Activated naive CD8-positive, alpha-beta T cell treated with anti-CD3 and anti-CD28 coated beads, Interleukin-2, amount 50 U/mL, for 24 hours (primary cell): ENCODE measurements at regions not wholly inside any gene's neighbourhood (a gene's known extent, or its start where the extent isn't known, plus 50 kb on each side); places are given as distances from the start of the nearest gene placed in this dataset.
"Not testable (repeated sequence)": the region's sequence is repeated elsewhere in the genome, so short reads cannot be mapped to it uniquely, and the experiment has no call there.

Experiments used
- ATAC-seq: fragments of 150-1000 bp; cut with Tn5 transposase; one replicate; pipeline ENCODE4 v1.10.0; 2021
- DNase-seq: peaks from one replicate; pipeline ENCODE4 v3.0.0; 2021
- H3K27ac Mint-ChIP-seq: one replicate; pipeline ENCODE4 v1.8.0; 2021; ENCODE audit warnings: mild to moderate bottlenecking, mixed read lengths
- H3K27me3 Mint-ChIP-seq: one replicate; pipeline ENCODE4 v1.8.0; 2021; ENCODE audit warnings: mixed read lengths
- H3K36me3 Mint-ChIP-seq: one replicate; pipeline ENCODE4 v1.8.0; 2021; ENCODE audit warnings: low read depth, mixed read lengths
- H3K4me1 Mint-ChIP-seq: one replicate; pipeline ENCODE4 v1.8.0; 2021; ENCODE audit warnings: mixed read lengths
- H3K4me3 Mint-ChIP-seq: one replicate; pipeline ENCODE4 v1.8.0; 2021; ENCODE audit warnings: mild to moderate bottlenecking, moderate library complexity, mixed read lengths
- H3K9me3 Mint-ChIP-seq: one replicate; pipeline ENCODE4 v1.8.0; 2021; ENCODE audit warnings: mixed read lengths

DNA sequence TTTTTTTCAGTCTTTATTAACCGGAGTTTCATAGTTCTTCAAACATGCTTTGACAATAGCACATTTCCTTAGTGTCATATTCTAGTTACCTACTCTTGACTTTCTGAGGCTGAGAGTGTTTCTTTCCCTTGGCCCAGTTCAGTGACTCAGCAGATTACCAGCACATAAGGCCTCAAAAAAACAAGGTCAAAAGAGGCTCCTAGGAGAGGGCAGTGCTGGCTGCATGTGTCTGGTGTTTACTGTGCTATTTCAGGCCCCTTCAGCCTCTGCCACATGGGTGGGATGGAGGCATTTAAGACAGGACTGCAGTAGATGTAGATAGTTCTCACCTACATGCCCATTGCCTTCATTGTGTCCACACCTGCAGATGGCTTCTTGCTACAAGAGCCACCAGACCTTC is 198.2 kb upstream of the SSTR4 start:
- H3K36me3 Mint-ChIP-seq = no peaks in the 10 kb centered on the region
- no peak overlapping the region for H3K27ac Mint-ChIP-seq
- H3K9me3 Mint-ChIP-seq = no peaks in the 10 kb centered on the region
- DNase-seq = no peak
- no peak for ATAC-seq
- peaks cover 1% of the 10 kb centered on the region for H3K27me3 Mint-ChIP-seq
- no peak overlapping the region for H3K4me3 Mint-ChIP-seq
- H3K4me1 Mint-ChIP-seq = no peaks in the 10 kb centered on the region

DNA sequence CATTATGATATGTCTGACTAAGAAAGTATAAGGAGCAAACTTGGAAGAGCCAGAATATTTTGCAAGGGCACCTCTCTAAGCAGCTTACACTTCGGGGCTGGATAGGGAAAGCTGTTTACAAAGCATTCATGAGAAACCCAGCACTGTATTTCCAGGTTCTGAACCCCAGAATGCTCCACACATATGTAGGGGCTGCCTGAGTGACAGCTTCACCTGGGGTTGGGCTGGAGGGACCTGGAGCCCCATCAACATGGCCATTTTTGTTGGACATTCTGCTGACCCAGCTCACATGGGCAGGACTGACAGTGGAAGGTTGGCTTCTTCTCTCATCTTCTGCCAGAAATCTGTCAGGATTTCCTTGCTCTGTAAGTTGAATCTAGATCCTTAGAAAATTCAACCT is 197.1 kb upstream of the SSTR4 start:
- Mint-ChIP-seq H3K4me3 (no peak overlapping the region), H3K4me1 (no peaks in the 10 kb centered on the region), H3K27ac (no peak overlapping the region), H3K36me3 (no peaks in the 10 kb centered on the region), H3K27me3 (peaks cover 1% of the 10 kb centered on the region), H3K9me3 (no peaks in the 10 kb centered on the region)
- ATAC-seq (no peak), DNase-seq (no peak)

DNA sequence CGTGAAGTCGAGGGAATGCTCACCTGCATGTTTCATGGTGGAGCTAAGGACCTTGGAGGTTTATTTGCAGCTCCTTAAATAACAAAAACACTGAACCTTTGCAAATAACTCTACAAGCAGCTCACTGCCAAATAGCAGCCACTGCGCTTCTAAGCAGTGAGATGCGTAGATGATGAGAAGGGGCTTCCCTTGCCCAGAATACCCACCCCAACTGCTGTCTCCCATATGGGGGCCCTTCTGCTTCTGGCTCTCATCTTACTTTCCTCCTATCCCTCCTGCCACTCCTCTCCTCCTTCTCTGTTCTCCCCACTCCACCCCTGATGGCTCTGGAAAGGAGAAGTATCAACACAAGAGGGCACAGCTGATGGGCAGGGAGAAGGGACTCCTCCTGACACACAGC is 193.3 kb upstream of the SSTR4 start:
- no peaks in the 10 kb centered on the region for H3K36me3 Mint-ChIP-seq
- H3K27ac Mint-ChIP-seq = no peak overlapping the region
- H3K27me3 Mint-ChIP-seq = peaks cover 1% of the 10 kb centered on the region
- peaks cover 4% of the 10 kb centered on the region for H3K9me3 Mint-ChIP-seq
- ATAC-seq (no peak), DNase-seq (no peak)
- H3K4me1 Mint-ChIP-seq = no peaks in the 10 kb centered on the region
- no peak overlapping the region for H3K4me3 Mint-ChIP-seq

DNA sequence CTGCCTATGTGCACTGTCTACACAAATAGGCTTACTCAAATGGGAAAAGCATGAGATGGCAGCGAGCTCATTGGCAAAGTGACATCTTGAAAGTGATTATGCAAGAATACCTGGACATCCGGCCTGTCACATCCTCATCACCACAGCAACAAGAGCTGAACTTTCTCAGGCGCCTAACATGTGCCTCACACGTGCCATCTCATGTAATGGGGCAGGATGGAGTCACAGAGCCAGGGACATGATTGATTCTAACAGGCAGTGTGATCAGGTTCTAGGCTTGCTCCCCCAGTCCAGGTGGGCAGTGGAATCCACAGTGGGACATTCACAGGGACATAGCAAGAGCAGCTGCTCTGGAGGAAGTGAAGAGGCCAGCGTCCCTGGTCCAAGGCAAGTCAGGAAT is 192.3 kb upstream of the SSTR4 start:
- H3K9me3 Mint-ChIP-seq = peaks cover 9% of the 10 kb centered on the region
- H3K27ac Mint-ChIP-seq = no peak overlapping the region
- no peak overlapping the region for H3K4me3 Mint-ChIP-seq
- no peaks in the 10 kb centered on the region for H3K27me3 Mint-ChIP-seq
- no peak for ATAC-seq
- H3K4me1 Mint-ChIP-seq = no peaks in the 10 kb centered on the region
- no peak for DNase-seq
- peaks cover 1% of the 10 kb centered on the region for H3K36me3 Mint-ChIP-seq

DNA sequence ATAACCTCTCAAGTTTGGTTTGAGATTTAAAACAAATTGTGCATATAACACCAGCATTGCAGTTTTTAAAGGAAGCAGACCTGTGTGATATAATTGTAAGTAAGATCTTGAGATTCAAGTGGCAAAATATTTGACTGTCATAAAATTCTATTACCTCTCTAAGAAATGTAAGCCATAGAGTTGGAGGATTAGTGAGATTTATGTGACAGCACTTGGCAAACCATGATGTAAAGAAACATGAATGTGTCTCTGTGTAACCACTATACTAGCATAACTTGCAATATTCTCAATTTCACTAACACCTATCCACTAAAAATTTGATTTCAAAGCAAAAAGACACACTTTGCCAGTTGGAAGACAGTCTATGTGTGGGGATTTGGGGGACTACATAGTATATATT is 190.2 kb upstream of the SSTR4 start:
- ATAC-seq = no peak
- DNase-seq = no peak
- Mint-ChIP-seq H3K36me3 (peaks cover 1% of the 10 kb centered on the region), H3K27me3 (no peaks in the 10 kb centered on the region), H3K4me1 (no peaks in the 10 kb centered on the region), H3K4me3 (no peak overlapping the region), H3K9me3 (peaks cover 14% of the 10 kb centered on the region), H3K27ac (no peak overlapping the region)

DNA sequence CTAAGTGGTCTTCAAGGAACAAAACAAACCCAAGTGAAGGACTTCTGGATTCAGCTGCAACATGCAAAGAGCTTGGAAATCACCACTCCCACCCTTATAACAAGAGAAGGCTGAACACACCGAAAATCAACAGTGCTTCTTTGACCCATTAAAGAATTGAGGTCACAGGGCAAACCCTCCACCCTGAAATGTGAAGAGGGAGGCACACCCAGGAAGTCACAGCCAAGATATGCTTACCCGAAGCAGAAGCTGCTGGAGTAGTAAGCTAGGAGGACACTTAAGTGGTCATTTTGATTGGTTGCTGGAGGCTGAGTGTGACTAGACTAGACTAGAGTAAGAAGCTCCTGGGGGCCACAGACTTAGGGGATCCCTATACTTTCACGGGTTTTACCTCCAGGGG is 188.2 kb upstream of the SSTR4 start:
- H3K36me3 Mint-ChIP-seq = peaks cover 1% of the 10 kb centered on the region
- H3K4me3 Mint-ChIP-seq = no peak overlapping the region
- H3K4me1 Mint-ChIP-seq = no peaks in the 10 kb centered on the region
- H3K27ac Mint-ChIP-seq = no peak overlapping the region
- peaks cover 2% of the 10 kb centered on the region for H3K27me3 Mint-ChIP-seq
- no peak for DNase-seq
- no peak for ATAC-seq
- peaks cover 14% of the 10 kb centered on the region for H3K9me3 Mint-ChIP-seq

DNA sequence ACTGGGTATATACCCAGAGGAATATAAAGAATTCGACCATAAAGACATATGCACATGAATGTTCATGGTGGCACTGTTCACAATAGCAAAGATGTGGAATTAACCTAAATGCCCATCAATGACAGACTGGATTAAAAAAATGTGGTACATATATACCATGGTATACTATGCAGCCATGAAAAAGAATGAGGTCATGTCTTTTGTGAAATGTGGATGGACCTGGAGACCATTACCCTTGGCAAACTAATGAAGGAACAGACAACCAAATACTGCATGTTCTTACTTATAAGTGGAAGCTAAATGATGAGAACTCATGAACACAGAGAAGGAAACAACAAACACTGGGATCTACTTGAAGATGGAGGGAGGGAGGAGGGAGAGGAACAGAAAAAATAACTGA is 186.7 kb upstream of the SSTR4 start:
- ATAC-seq = no peak
- Mint-ChIP-seq H3K4me3 (no peak overlapping the region), H3K27me3 (peaks cover 2% of the 10 kb centered on the region), H3K9me3 (peaks cover 14% of the 10 kb centered on the region), H3K4me1 (no peaks in the 10 kb centered on the region), H3K36me3 (peaks cover 1% of the 10 kb centered on the region), H3K27ac (no peak overlapping the region)
- DNase-seq = no peak

DNA sequence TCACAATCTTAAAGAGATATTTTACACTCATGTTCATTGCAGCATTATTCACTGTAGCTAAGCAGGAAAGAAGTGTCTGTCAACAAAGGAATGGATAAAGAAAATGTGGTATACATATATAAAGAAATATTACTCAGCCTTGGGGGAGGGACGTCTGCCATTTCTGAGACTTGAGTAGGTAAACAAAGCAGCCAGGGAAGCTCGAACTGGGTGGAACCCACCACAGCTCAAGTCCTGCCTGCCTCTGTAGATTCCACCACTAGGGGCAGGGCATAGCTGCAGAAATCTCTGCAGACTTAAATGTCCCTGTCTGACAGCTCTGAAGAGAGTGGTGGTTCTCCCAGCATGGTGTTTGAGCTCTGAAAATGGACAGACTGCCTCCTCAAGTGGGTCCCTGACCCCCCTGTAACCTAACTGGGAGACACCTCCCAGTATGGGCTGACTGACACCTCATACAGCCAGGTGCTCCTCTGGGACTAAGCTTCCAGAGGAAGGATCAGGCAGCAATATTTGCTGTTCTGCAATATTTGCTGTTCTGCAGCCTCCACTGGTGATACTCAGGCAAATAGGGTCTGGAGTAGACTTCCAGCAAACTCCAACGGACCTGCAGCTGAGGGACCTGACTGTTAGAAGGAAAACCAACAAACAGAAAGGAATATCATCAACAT is 183.3 kb upstream of the SSTR4 start:
- H3K4me3 Mint-ChIP-seq, ATAC-seq, H3K9me3 Mint-ChIP-seq, H3K4me1 Mint-ChIP-seq, H3K27me3 Mint-ChIP-seq, H3K36me3 Mint-ChIP-seq, DNase-seq, H3K27ac Mint-ChIP-seq: not testable (repeated sequence)

DNA sequence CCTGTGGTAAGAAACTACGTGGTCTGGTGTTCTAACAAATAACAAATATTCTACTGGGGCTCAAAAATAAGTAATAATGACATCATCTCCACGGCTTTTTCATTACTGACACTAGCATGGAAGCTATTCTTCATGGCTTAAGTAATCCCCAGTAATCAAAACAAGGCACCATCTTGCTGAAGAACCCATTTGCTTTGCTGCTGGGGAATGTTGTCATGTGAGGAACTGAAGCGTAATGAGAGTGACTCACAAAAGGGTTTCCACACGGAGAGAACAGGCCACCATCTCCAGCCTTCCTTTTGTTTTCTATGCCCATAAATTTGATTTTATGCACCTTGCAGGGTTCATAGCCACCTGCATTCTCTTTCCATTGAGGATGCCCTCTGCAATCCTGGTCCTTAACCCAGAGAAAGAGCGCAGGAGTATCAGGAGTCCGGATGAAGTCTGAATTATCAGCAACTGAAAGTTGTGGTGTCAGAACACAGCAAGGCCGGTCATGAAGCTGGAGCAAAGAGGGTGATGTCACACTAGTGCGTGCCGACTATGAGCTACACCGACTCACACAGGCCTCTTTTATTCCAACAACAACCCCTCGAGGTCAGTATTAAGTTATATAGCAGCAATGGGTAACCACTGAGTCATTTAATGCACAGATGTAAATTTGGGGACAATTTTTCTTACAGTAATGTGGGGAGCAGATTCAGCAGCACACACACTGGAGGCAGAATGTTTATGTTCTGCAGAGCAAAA is 173.7 kb upstream of the SSTR4 start:
- Mint-ChIP-seq H3K4me3 (no peak overlapping the region), H3K27me3 (peaks cover 3% of the 10 kb centered on the region), H3K9me3 (no peaks in the 10 kb centered on the region), H3K36me3 (no peaks in the 10 kb centered on the region), H3K4me1 (no peaks in the 10 kb centered on the region), H3K27ac (no peak overlapping the region)
- ATAC-seq (no peak), DNase-seq (no peak)

DNA sequence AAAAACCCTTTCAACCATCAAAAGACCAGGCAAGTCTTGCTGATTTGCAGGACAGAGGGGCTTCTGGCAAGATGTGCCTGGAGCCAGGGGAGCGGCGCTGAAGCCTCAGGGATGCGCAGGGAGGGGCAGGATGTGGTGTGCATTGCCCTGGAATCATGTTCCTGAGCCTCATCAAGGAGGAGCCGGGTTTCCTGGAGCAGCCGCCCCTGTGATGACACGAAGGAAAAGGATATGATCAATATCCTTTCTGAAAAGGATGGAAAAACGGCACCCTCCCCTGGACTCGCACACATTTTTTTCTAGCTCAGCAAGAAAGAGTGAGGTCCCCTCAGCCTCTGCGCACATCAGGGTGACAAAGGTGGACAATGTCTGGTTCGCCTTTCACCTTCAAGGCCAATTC is 173.1 kb upstream of the SSTR4 start:
- Mint-ChIP-seq H3K27ac (no peak overlapping the region), H3K4me1 (no peaks in the 10 kb centered on the region), H3K27me3 (peaks cover 3% of the 10 kb centered on the region), H3K36me3 (no peaks in the 10 kb centered on the region), H3K4me3 (no peak overlapping the region), H3K9me3 (no peaks in the 10 kb centered on the region)
- ATAC-seq = no peak
- DNase-seq = no peak

DNA sequence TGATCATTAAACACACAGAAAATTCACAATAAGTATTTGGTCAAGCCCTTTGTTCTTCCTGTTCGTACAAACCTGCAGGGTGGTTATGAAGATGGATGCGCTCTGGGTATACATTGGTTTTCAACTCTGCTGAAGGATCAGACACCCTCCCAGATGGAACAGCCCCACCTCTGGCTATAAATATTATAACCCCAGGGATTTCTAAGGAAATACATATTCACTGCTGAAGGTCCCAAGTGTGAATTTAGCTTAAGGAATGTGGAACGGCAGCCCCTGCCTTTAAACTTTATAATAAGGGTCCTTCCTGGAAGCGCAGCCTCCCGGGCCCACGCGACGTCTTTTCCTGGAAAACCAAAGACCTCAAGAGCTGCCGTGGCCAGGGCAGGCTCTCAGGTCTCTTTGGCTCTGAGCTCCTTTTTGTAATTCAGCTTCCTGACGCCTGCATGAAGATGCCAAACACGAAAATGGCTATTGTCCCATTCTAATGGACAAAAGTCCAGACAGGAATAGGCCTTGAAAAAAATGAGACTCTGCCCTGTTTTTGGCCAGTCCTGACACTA is 172.4 kb upstream of the SSTR4 start:
- H3K9me3 Mint-ChIP-seq = peaks cover 4% of the 10 kb centered on the region
- H3K4me1 Mint-ChIP-seq = no peaks in the 10 kb centered on the region
- no peak overlapping the region for H3K27ac Mint-ChIP-seq
- no peak overlapping the region for H3K4me3 Mint-ChIP-seq
- no peak for ATAC-seq
- peaks cover 3% of the 10 kb centered on the region for H3K27me3 Mint-ChIP-seq
- DNase-seq = no peak
- H3K36me3 Mint-ChIP-seq = no peaks in the 10 kb centered on the region

DNA sequence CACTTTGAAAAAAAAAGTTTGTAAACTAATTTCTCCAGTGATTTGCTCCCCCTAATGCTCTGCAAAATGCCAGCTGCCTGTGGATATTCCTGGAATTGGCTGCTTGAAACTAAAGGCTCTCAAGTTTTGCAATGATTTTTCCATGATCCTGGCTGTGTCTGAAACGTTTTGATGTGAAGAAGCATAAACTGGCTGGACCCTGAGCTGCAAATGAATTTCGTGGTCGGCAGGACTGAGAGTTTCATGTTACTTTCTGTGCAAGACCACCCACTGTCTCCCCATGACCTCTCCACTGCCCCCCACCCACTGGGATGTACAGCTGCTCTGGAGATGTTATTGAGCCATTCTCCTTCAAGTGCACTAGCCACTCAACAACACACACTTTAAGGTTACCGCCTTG is 171.3 kb upstream of the SSTR4 start:
- DNase-seq (no peak), ATAC-seq (no peak)
- Mint-ChIP-seq H3K27me3 (peaks cover 3% of the 10 kb centered on the region), H3K36me3 (no peaks in the 10 kb centered on the region), H3K27ac (no peak overlapping the region), H3K9me3 (peaks cover 7% of the 10 kb centered on the region), H3K4me1 (no peaks in the 10 kb centered on the region), H3K4me3 (no peak overlapping the region)

DNA sequence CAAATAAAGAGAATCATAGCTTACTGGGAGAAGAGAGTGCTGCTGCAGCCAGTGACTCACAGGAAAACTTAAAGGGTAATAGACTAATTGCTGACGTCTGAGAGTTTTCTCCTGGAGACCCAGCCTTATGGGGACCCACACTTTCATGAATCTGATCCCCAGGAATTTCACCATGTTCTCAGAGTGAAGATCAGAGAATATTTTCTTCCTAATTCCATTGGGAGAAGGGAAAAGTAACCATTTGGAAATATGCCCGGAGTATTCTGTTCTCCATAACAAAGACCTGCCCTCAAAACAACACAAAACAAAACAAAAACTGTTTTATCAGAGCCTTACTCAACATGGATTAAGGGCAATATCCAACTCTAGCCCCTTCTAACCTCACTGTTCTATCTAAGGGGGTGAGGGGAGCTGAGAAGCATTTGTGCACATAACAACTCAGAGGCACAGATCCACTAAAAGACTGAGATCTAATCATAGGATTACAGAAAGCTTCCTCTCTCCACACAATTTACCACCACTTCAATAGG is 168.2 kb upstream of the SSTR4 start:
- Mint-ChIP-seq H3K4me1 (no peaks in the 10 kb centered on the region), H3K4me3 (no peak overlapping the region), H3K9me3 (peaks cover 7% of the 10 kb centered on the region), H3K36me3 (no peaks in the 10 kb centered on the region), H3K27ac (no peak overlapping the region), H3K27me3 (peaks cover 3% of the 10 kb centered on the region)
- DNase-seq = no peak
- no peak for ATAC-seq

DNA sequence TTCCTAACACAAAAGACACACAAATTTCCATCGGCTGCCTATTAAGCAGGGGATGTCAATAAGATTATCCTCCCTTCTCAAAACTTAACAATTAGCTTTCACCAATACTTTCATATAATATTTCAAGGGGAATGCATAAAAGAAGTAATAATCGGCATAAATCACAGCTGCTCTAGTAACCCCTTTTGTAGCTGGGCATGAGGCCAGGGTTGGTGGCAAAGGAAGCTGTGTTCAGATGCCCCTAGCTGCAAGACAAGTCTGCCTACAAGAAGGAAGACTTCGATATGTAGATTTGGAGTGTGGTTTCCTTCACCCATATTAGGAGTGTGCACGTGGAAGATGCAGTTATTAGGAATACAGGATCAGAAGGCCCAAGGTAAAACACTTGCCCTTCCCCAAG is 156.9 kb upstream of the SSTR4 start:
- no peaks in the 10 kb centered on the region for H3K27me3 Mint-ChIP-seq
- no peak overlapping the region for H3K27ac Mint-ChIP-seq
- no peaks in the 10 kb centered on the region for H3K9me3 Mint-ChIP-seq
- no peak for DNase-seq
- no peaks in the 10 kb centered on the region for H3K4me1 Mint-ChIP-seq
- no peak overlapping the region for H3K4me3 Mint-ChIP-seq
- no peaks in the 10 kb centered on the region for H3K36me3 Mint-ChIP-seq
- ATAC-seq = no peak

DNA sequence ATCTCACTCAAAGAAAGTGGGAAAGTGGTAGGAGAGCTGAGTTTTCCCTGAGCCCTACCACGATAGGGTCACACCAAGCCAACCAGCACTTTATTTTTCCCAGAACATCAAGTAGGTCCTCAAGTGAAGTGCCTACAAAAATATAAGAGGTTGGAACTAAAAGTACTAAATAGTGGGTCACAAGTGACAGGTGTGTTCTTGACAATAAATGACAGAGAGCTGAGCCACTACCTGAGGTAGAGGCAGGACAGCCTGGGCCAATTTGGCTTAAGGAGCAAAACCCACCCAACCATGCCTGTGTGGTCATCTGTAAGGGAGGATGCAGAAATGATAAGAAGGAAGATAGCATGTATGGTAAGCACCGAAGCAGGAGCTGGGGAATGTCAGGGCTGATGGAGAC is 154.8 kb upstream of the SSTR4 start:
- Mint-ChIP-seq H3K4me3 (no peak overlapping the region), H3K27ac (no peak overlapping the region), H3K9me3 (no peaks in the 10 kb centered on the region), H3K36me3 (no peaks in the 10 kb centered on the region), H3K4me1 (no peaks in the 10 kb centered on the region), H3K27me3 (no peaks in the 10 kb centered on the region)
- ATAC-seq = no peak
- no peak for DNase-seq
